ENCODE measurements at regions not wholly inside any gene's neighbourhood (a gene's known extent, or its start where the extent isn't known, plus 50 kb on each side); places are given as distances from the start of the nearest gene placed in this dataset.

- Histone ChIP-seq H2BK120ac (replicated peaks; ENCODE audit: low read depth, low read length) (no peak overlapping the region), H3K36me3 (ENCODE audit: control insufficient read depth in 2 of 4, insufficient read depth in 4 of 4, low read length in 3 of 4) (no peaks in the 10 kb centered on the region), H3K4ac (replicated peaks; ENCODE audit: insufficient read length, low read depth, low read length) (no peak overlapping the region), H2AK5ac (ENCODE audit: low read depth, low read length) (no peak overlapping the region), H3K23ac (ENCODE audit: insufficient read length) (no peak overlapping the region), H2BK5ac (ENCODE audit: low read depth, low read length) (no peak overlapping the region), H4K5ac (ENCODE audit: insufficient read length, low read depth, low read length) (no peak overlapping the region), H3K14ac (ENCODE audit: insufficient read length) (no peak overlapping the region), H3K56ac (replicated peaks; ENCODE audit: insufficient read length, low read depth, low read length) (no peak overlapping the region), H3K4me1 (replicated peaks in 1 of 4; ENCODE audit: control insufficient read depth in 3 of 4, insufficient read depth in 4 of 4, low read length in 3 of 4) (no peaks in the 10 kb centered on the region), H4K8ac (ENCODE audit: extremely low read depth, insufficient read depth, low read length) (no peak overlapping the region), H2BK15ac (ENCODE audit: low read length) (no peak overlapping the region), H3K4me2 (ENCODE audit: insufficient read depth in 1 of 2, low read depth in 2 of 2, low read length in 2 of 2) (no peak overlapping the region), H3K23me2 (ENCODE audit: low read depth, low read length) (no peaks in the 10 kb centered on the region), H3K18ac (ENCODE audit: extremely low read depth, low read length) (no peak overlapping the region), H2BK12ac (ENCODE audit: low read depth, low read length) (no peak overlapping the region), H4K91ac (replicated peaks; ENCODE audit: insufficient read length, low read length) (no peak overlapping the region), H2BK20ac (ENCODE audit: low read length) (no peak overlapping the region), H3K79me1 (ENCODE audit: low read depth, low read length) (no peaks in the 10 kb centered on the region), H2AFZ (ENCODE audit: low read length) (0 out of 2 replicates have a peak overlapping the region, but pooled peaks have one; percentile 7), H3K4me3 (ENCODE audit: extremely low read depth in 1 of 4, insufficient read depth in 2 of 4, low read depth in 3 of 4, low read length in 4 of 4) (no peak overlapping the region), H3K27ac (ENCODE audit: low read depth, low read length) (no peak overlapping the region), H3K79me2 (ENCODE audit: control insufficient read depth in 1 of 2, insufficient read depth in 2 of 2, low read length in 2 of 2) (no peaks in the 10 kb centered on the region), H3K9ac (replicated peaks in 1 of 4; ENCODE audit: extremely low read depth in 1 of 4, low read depth in 3 of 4, low read length in 3 of 4) (no peak overlapping the region), H4K20me1 (replicated peaks in 1 of 2; ENCODE audit: control insufficient read depth in 1 of 2, insufficient read depth in 2 of 2, low read length in 2 of 2) (no peaks in the 10 kb centered on the region), H3K9me3 (ENCODE audit: insufficient read depth in 2 of 2, low read depth in 1 of 2, low read length in 1 of 2) (no peaks in the 10 kb centered on the region), H3K27me3 (replicated peaks in 1 of 4; ENCODE audit: control insufficient read depth in 3 of 4, extremely low read depth in 1 of 4, insufficient read depth in 3 of 4, low read length in 3 of 4) (no peaks in the 10 kb centered on the region)
- FAIRE-seq (no peak), DNase-seq (ENCODE audit: low read depth in 1 of 2, low spot score in 2 of 2) (no peak)
- WGBS, 2 experiments (ENCODE audit: extremely low coverage in 1 of 2, insufficient coverage in 1 of 2, insufficient read length in 1 of 2, insufficient replicate concordance in 2 of 2, low coverage in 1 of 2, low lambda C conversion rate in 2 of 2, missing lambda C conversion rate in 1 of 2): 88% methylated on average over 2 of the region's 2 CpGs; no CpG with 5 or more reads in 1 of the 2 experiments
- CTCF ChIA-PET (ENCODE audit: partially characterized antibody): interaction anchor here (1.1 to 2.3 kb wide), 4 partner anchors 9 to 190 kb away, joined by 3 to 7 read pairs (median 4); no protein-coding TSS in a partner anchor
- POLR2A ChIA-PET (ENCODE audit: partially characterized antibody): interaction anchor here (0.8 kb wide), 1 partner anchor 35 kb away, joined by 3 read pairs; no protein-coding TSS in a partner anchor
- TF ChIP-seq CBX5 (IDR thresholded peaks at IDR 0.05; ENCODE audit: low read depth, low read length): no peak
- no peak for TF ChIP-seq POU5F1 (IDR thresholded peaks at IDR 0.05; ENCODE audit: low read depth, low read length)
- no peak for TF ChIP-seq CTCF (IDR thresholded peaks at IDR 0.05; ENCODE audit: control extremely low read depth in 1 of 3, insufficient read depth in 1 of 3, low read depth in 1 of 3, low read length in 3 of 3)
- TF ChIP-seq SIX5 (IDR thresholded peaks at IDR 0.05; ENCODE audit: low read depth, low read length): no peak
- no peak for TF ChIP-seq YY1 (IDR thresholded peaks at IDR 0.05; ENCODE audit: low read depth, low read length)
- TF ChIP-seq RNF2 (IDR thresholded peaks at IDR 0.05; ENCODE audit: borderline replicate concordance, low read depth, low read length, missing control alignments, poor library complexity, severe bottlenecking): no peak
- TF ChIP-seq RBBP5 (IDR thresholded peaks at IDR 0.05; ENCODE audit: borderline replicate concordance, low read depth, low read length): no peak
- no peak for TF ChIP-seq SP2 (IDR thresholded peaks at IDR 0.05; ENCODE audit: low read length)
- no peak for TF ChIP-seq ZNF274 (IDR thresholded peaks at IDR 0.05; ENCODE audit: borderline replicate concordance, extremely low read depth, low read length)
- no peak for TF ChIP-seq POLR2AphosphoS5 (IDR thresholded peaks at IDR 0.05; ENCODE audit: low read depth, low read length)
- TF ChIP-seq ASH2L (IDR thresholded peaks at IDR 0.05; ENCODE audit: low read length): no peak
- TF ChIP-seq SRF (IDR thresholded peaks at IDR 0.05; ENCODE audit: low read depth, low read length): no peak
- TF ChIP-seq SUZ12 (IDR thresholded peaks at IDR 0.05; ENCODE audit: low read length): no peak
Measured at GRCh38 chr2:18198677-18199076, 320.2 kb downstream of the KCNS3 start.
